ENCODE measurements at regions not wholly inside any gene's neighbourhood (a gene's known extent, or its start where the extent isn't known, plus 50 kb on each side); places are given as distances from the start of the nearest gene placed in this dataset.

- no peak for TF ChIP-seq CTCF (conservative IDR thresholded peaks at IDR 0.05 in 1 of 2, IDR thresholded peaks at IDR 0.05 in 1 of 2; ENCODE audit: low read depth in 1 of 2, low read length in 2 of 2)
- TF ChIP-seq EZH2 (IDR thresholded peaks at IDR 0.05; ENCODE audit: low read length, missing control alignments) = no peak
Observed at GRCh38 chr1:165054627-165055026, 301.9 kb downstream of the LMX1A start.
